HG03378 (cell line): ENCODE measurements at regions not wholly inside any gene's neighbourhood (a gene's known extent, or its start where the extent isn't known, plus 50 kb on each side); places are given as distances from the start of the nearest gene placed in this dataset.

ENCODE experiments used
- ATAC-seq: cut with Tn5 transposase; IDR thresholded peaks from one replicate; pipeline ENCODE4 v1.9.1; 2021; ENCODE audit warnings: mild to moderate bottlenecking, moderate library complexity; ENCODE audit not compliant: unreplicated experiment

- no peak for ATAC-seq
Observed at GRCh38 chr18:71798986-71799673, 745.0 kb downstream of the CBLN2 start.

- no peak for ATAC-seq
Observed at GRCh38 chr18:71797554-71797953, 746.6 kb downstream of the CBLN2 start.

GRCh38 chr18:71784777-71785176 is 759.4 kb downstream of the CBLN2 start:
- ATAC-seq: no peak

GRCh38 chr18:71760541-71760940 is 783.6 kb downstream of the CBLN2 start:
- ATAC-seq: no peak

- no peak for ATAC-seq
Observed at GRCh38 chr18:71754246-71754645, 789.9 kb downstream of the CBLN2 start.

- ATAC-seq: no peak
Observed at GRCh38 chr18:71743634-71744033, 800.5 kb downstream of the CBLN2 start.

GRCh38 chr18:71729611-71730010 is 814.5 kb downstream of the CBLN2 start:
- no peak for ATAC-seq

GRCh38 chr18:71727909-71728308 is 816.2 kb downstream of the CBLN2 start:
- ATAC-seq: no peak

GRCh38 chr18:71725256-71725655 is 818.9 kb downstream of the CBLN2 start:
- ATAC-seq: no peak

- ATAC-seq: peak; percentile 38
Observed at GRCh38 chr18:71707985-71708500, 836.1 kb downstream of the CBLN2 start.

GRCh38 chr18:71707400-71707799 is 836.7 kb downstream of the CBLN2 start:
- ATAC-seq: peak; percentile 64

GRCh38 chr18:71689416-71690160 is 854.6 kb downstream of the CBLN2 start:
- no peak for ATAC-seq

GRCh38 chr18:71682591-71682990 is 861.6 kb downstream of the CBLN2 start:
- no peak for ATAC-seq

GRCh38 chr18:71678144-71678543 is 866.0 kb downstream of the CBLN2 start:
- no peak for ATAC-seq

GRCh38 chr18:71673954-71674353 is 870.2 kb downstream of the CBLN2 start:
- ATAC-seq: no peak

GRCh38 chr18:71673498-71673897 is 870.6 kb downstream of the CBLN2 start:
- no peak for ATAC-seq

GRCh38 chr18:71666481-71666880 is 877.7 kb downstream of the CBLN2 start:
- no peak for ATAC-seq

- no peak for ATAC-seq
Observed at GRCh38 chr18:71665131-71665530, 879.0 kb downstream of the CBLN2 start.

- no peak for ATAC-seq
Observed at GRCh38 chr18:71643822-71644221, 900.3 kb downstream of the CBLN2 start.

GRCh38 chr18:71630696-71631095 is 913.4 kb downstream of the CBLN2 start:
- ATAC-seq: no peak

- ATAC-seq: no peak
Observed at GRCh38 chr18:71625556-71626090, 918.5 kb downstream of the CBLN2 start.

- no peak for ATAC-seq
Observed at GRCh38 chr18:71598374-71598773, 945.8 kb downstream of the CBLN2 start.
